ENCODE measurements at regions not wholly inside any gene's neighbourhood (a gene's known extent, or its start where the extent isn't known, plus 50 kb on each side); places are given as distances from the start of the nearest gene placed in this dataset.
"Not testable (repeated sequence)": the region's sequence is repeated elsewhere in the genome, so short reads cannot be mapped to it uniquely, and the experiment has no call there.

- no peak for DNase-seq
These were observed 579.8 kb downstream of the EDEM1 start for GRCh38 chr3:5767304-5767703.

GRCh38 chr3:5768281-5768945, 580.9 kb downstream of the EDEM1 start:
- no peak for DNase-seq

GRCh38 chr3:5769825-5770224, 582.3 kb downstream of the EDEM1 start:
- no peak for DNase-seq

DNA sequence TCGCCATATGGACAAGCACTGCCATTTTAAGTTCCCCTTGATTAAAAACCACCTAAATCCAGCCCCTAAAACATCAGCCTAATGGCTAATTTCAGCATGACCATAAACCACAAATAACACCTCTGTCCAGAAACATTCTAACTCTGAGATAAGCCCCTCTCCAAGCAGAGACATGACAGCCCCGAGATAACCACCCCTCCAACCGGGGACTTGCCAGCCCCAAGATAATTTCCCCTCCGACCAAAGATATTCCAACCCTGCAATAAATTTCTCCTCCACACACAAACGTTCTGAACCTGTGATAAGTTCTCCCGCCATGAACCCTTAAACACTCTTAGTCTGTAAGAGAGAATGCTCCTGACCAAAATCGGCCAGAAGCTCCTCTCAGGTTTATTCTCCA, 586.8 kb downstream of the EDEM1 start:
- no peak for DNase-seq

DNA sequence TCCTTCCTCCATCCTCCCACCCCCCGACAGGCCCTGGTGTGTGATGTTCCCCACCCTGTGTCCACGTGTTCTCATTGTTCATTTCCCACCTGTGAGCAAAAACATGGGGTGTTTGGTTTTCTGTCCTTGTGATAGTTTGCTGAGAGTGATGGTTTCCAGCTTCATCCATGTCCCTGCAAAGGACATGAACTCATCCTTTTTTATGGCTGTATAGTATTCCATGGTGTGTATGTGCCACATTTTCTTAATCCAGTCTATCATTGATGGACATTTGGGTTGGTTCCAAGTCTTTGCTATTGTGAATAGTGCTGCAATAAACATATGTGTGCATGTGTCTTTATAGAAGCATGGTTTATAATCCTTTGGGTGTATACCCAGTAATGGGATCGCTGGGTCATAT, 587.6 kb downstream of the EDEM1 start:
- DNase-seq = not testable (repeated sequence)

GRCh38 chr3:5784690-5785089, 597.2 kb downstream of the EDEM1 start:
- no peak for DNase-seq

DNA sequence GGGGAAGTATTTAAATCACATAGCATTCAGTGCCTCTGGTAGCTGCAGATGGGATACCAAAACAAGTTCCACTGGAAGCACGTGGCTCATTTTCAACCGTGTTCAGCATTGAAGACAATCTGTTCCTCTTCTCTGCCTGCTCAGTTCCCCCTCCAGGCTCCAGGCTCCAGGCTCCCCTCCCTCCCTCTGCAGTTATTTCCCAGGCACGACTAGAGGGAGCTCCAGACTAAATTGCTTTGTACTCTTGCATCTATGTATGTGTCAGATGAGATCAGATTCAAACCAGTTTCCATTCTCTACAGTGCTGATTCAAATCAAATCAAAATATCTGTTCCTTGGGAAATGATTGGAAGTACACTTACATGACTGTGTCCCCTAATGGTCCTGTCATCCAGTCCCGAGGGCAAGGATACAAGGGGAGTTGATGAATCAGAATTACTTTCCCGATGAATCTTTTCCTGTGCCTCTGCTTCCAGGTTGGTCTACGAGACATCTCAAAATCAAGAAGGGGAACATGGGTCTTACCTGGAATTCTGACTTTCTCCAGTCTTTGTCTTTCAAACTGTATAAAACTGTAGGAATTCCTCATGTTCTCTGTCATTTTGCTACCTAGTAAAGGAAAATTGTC, 600.5 kb downstream of the EDEM1 start:
- no peak for DNase-seq

GRCh38 chr3:5788496-5788895, 601.0 kb downstream of the EDEM1 start:
- no peak for DNase-seq

DNA sequence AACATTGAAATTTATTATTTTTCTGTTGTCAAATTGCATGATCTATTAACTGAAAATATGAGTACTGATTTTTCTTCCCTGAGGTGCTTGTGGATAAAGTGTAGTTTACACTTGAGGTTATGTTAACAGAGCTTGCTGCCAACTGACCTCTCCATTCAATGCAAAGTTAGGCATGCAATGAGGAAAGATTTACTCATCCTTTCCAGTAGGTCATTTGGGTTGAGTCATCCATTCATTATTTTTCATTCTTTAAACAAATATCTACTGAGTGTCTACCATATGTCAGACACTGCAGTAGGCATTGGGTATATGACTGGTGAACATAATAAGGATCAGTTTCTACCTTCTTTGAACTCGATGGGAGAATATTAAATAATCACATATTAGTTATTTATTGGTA, 604.1 kb downstream of the EDEM1 start:
- no peak for DNase-seq

GRCh38 chr3:5796541-5796940, 609.0 kb downstream of the EDEM1 start:
- no peak for DNase-seq

GRCh38 chr3:5798809-5799208, 611.3 kb downstream of the EDEM1 start:
- DNase-seq = no peak

DNA sequence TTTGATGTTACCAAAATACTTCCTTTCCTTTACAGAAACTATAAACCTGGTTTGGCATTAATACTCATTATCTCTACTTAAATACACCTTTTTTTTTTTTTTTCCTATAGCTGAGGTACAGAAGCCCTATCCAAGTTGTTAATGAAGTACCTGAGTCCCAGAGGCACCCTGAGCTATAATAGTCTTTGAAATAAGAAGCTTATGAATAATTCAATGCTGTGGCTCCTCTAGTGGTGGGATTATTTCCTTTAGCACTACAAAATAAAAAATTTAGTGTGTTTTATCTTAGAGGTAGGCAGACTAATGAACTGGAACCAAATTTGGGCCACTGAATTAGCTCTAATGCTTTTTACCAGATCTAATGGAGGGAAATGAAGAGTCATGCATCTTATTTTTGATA, 611.9 kb downstream of the EDEM1 start:
- no peak for DNase-seq

DNA sequence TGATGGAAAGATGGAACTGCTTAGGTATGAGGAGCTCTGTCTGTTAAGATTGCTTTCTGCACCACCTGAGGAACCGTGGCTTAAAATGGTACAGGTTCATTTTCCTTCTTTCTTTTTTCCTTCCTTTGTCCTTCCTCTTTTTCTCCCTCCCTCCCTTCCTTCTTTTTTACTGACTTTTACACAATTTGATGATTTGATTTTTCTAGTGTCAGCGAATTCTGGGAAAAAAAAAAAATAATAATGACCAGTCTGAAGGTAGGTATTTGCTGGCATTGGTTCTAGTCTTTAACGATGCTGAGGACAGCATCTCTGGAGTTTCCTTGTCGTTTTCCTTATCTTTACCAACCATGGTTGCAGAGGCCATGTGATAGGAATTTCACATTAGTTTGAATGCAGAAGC, 613.5 kb downstream of the EDEM1 start:
- DNase-seq = no peak

GRCh38 chr3:5806192-5806591, 618.7 kb downstream of the EDEM1 start:
- no peak for DNase-seq

DNA sequence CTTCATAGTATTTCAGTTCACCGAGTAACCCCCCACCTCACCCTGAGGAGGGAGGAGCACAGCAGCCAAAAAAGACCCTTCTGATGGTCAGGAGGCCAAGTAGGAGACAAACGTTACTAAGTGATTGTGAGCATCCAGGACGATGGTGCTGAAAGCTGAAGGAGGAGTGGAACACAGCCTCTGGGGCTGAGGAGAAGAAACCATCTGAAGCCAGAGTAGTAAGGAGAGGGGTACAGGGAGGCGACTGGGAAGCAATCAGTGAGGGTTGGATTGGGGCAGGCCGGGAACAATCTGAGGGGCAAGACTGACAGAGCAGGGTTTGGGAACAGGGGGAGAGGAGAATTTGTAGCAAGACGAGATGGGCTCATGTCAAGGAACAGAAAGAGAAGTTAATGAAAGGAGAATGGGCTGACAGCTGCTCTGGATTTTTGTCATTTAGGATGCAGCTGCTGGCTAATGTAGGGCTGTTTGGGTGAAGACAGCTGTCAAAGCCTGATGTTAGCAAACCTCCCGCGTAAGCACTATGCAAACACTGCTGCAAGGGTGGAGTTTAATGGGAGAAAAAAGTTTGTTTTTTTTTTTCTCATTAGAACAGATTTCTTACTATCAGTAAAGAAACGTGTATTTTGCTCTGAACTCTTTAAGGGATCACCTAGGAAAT, 622.2 kb downstream of the EDEM1 start:
- DNase-seq = no peak

DNA sequence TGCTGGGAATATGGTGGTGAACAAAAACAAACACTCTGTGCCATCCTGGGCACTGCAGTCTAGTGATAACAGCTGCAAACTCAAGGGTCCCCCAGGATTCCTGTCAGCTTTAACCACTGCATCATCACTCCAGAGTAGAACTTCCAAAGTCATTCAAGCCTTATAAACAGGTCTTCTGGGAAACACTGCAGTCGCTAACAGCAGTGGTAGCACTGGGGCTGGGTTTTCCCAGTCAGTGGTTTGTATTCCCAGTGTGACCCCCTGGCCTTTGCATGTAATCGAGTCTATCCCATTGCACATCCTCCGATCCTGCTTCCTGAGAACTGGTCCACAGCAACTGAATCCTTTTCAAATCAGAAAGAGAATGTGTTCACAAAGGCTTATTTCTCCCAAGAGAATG, 623.5 kb downstream of the EDEM1 start:
- DNase-seq = no peak

DNA sequence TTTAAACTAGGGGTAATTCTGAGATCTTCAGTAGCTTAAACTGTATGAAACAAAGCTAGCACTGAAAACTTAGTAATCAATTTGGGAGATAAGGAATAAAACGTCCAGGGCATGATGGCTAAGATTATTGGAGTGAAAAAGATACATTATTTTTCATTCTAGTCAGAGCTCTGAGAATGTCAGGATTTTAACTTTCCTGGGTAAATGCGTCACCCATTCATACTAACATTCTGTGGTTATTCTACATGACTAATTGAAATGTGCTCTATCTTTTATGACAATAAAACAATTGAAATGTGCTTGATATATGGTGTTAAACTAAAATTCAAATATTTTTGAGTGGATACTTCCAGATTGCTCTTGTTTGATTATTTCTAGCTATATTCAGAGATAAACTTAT, 626.0 kb downstream of the EDEM1 start:
- no peak for DNase-seq

- DNase-seq = no peak
These were observed 635.3 kb downstream of the EDEM1 start for GRCh38 chr3:5822843-5823242.

- DNase-seq = no peak
These were observed 639.0 kb downstream of the EDEM1 start for GRCh38 chr3:5826467-5826866.

GRCh38 chr3:5828251-5828650, 640.7 kb downstream of the EDEM1 start:
- no peak for DNase-seq

DNA sequence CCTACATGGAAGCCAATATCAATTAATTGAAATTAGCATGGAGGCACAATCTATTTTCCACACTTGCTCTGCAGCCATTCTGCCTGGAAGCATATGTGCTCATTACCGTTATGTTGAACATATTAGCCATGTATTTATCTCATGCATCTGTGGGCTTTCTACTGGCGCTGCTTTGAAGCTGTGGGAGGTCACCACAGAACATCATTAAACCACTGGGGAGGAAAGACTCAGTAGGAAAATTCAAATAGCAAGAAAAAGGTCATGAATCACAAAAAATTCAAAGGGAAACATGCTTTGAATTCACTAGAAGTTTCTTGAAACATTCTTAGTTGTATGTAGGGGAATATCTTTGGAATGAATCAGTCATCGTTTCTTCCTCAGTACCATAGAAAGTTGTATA, 652.5 kb downstream of the EDEM1 start:
- DNase-seq = no peak

GRCh38 chr3:5841599-5841998, 654.1 kb downstream of the EDEM1 start:
- DNase-seq = no peak

DNA sequence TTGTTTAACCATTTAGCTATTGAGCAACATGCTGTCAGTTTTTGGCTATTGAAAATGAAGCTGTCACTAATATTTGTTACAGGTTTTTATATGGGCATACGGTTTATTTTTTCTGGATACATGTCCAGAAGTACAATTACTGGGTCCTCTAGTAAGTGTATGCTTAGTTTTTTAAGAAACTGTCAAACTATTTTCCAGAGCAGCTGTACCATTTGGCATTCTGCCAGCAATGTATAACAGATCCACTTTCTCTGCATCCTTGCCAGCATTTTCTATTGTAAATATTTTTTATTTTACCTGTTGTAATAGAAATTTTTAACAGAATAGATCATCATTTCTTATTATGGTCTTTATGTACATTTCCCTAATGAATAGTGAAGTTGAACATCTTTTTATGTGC, 658.8 kb downstream of the EDEM1 start:
- no peak for DNase-seq

DNA sequence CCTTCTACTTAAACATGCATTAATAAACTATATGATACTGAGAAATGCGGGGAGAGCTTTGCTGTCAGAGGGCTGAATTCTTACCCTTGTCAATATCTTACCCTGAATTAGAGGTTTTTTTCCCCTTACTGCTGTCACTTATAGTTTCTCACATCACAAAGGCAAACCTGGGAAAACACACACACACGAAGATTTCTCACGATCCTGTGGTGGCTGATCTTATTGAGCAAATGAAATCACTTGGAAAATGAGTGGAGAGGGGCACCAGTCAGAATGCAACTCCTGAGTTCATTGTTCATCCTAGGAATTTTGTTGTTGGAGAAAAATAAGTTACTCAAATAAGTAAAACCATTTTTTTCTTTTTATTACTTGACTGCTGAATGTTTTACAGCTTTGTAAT, 673.6 kb downstream of the EDEM1 start:
- no peak for DNase-seq

- no peak for DNase-seq
These were observed 687.4 kb downstream of the EDEM1 start for GRCh38 chr3:5874931-5875341.
